ENCODE measurements at regions not wholly inside any gene's neighbourhood (a gene's known extent, or its start where the extent isn't known, plus 50 kb on each side); places are given as distances from the start of the nearest gene placed in this dataset.

DNA sequence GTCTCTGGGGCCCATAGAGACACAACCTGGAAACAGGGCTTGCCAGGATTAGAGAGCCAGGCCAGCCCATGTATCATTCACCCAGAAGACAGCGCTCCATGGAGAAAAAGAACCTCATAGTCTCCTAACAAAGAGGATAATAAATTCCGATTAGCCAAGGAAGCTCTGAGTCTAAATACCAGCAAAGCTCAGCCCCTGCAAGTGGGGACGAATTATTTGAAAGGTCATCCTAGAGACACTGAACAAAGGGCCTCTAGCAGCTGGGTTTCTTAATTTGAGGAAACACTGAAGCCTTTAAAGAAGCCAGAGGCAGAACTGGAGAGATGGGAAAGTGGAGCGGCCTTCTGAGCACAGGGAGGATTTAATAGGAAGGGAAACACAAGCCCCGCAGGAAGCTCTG lies 287.1 kb upstream of the ZNF462 start:
- no peak for FAIRE-seq

DNA sequence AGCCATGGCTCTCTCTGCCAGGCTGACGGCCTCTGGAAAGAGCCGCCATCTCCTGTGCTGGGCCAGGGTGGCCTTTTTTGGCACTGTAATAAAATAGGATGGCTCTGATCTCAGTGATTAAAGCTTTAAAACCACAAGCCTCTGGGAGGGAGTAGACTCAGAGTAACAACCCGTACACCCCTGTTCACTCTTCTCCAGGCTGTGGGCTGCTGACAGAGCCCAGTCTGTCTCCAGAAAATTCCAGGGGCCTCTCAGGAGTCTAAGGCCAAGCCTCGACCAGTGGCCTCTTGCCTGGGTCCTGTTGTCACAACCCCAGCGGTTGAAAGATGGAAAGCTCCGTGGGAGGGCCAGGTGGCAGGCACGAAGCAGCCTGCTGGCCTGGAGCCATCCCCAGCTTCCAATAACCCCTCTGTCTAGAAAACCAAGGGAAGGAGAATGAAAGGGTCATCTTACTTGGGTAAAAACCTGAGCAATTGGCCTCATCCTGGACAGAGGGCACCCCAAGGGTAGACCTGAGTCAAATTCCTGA lies 286.7 kb upstream of the ZNF462 start:
- no peak for FAIRE-seq

GRCh38 chr9:106577121-106577520 lies 285.8 kb upstream of the ZNF462 start:
- FAIRE-seq, result no peak

DNA sequence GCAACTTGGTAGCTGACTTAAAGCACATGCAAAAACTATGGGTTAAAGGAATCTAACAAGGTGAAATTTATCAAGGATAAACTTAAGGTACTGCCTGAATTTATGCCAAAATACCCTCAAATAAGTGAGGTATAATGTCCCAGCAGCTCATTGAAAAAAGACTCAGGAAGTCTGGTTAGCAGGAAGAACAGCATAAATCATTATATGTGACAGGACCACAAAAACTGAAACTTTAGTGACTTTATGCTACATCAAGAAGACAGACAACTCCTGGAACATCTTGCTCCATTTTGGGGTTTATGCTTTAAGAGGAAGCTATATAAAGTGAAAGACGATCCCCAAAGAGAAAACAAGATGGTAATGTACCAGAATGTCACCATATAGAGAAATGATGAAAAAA lies 282.4 kb upstream of the ZNF462 start:
- FAIRE-seq, result no peak

GRCh38 chr9:106581973-106582372 lies 281.0 kb upstream of the ZNF462 start:
- no peak for FAIRE-seq

DNA sequence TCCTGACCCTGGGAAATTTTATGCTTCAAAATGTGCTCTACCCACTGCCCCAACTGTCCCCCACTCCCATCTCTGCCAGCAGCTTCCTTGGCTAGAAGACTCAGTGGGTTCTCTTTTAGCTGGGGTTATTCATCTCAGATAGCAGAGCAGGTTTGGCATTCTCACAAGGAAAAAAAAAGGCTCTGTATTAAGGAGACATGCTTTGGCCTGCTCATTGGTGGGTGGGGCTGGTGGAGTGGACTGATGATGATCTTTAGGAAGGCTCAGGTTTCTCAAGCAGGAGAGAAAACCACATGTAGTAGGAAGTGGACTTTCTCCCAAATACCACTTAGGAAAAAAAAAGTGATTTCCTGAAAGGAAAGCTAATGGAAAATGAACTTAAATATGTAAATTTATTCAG lies 279.2 kb upstream of the ZNF462 start:
- FAIRE-seq, result no peak

- no peak for FAIRE-seq
These were observed 275.9 kb upstream of the ZNF462 start for GRCh38 chr9:106587042-106587441.

GRCh38 chr9:106588626-106589025 lies 274.3 kb upstream of the ZNF462 start:
- no peak for FAIRE-seq

- no peak for FAIRE-seq
These were observed 272.0 kb upstream of the ZNF462 start for GRCh38 chr9:106590759-106591505.

DNA sequence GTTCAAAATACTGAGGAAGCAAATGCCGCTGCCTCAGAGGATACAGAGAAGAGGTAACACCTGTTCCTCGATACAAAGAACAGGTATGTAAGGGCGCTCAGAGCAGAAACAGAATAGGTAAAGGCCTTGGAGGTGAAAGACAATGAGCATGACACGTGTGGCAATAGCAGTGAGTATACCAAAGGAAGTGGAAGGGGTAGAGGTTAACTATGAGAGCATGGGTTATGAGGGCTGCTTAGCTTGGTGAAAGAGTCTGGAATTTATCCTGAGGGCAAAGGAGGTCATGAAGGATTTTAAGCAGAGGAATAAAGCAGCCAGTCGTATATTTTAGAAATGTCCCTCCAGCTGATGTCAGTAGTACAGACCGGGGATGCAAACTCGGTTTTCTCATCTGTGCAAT lies 269.8 kb upstream of the ZNF462 start:
- no peak for FAIRE-seq

DNA sequence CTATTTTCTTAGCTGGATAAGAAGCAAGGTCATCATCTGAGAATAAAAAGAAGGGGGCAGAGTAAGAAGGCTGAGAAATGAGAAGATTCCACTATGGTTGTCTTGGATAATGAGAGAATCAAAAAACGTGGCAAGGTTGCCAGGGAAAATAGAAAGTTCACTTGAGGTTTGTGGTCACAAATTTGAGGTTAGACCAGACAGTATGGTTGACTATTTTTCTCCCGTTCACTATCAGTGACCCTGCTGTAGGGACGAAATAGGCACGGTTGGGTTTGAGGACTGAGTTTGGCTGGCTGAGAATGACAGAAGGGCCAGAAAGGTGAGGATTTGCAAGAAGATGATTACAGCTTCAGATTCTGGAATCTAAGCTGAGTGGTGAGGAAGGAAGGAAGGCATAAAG lies 266.0 kb upstream of the ZNF462 start:
- no peak for FAIRE-seq

- no peak for FAIRE-seq
These were observed 261.9 kb upstream of the ZNF462 start for GRCh38 chr9:106600955-106601560.

- FAIRE-seq, result no peak
These were observed 260.6 kb upstream of the ZNF462 start for GRCh38 chr9:106602344-106602743.

GRCh38 chr9:106613250-106613737 lies 249.7 kb upstream of the ZNF462 start:
- no peak for FAIRE-seq

GRCh38 chr9:106615118-106615889 lies 247.7 kb upstream of the ZNF462 start:
- no peak for FAIRE-seq

GRCh38 chr9:106616026-106616425 lies 246.9 kb upstream of the ZNF462 start:
- FAIRE-seq, result no peak

DNA sequence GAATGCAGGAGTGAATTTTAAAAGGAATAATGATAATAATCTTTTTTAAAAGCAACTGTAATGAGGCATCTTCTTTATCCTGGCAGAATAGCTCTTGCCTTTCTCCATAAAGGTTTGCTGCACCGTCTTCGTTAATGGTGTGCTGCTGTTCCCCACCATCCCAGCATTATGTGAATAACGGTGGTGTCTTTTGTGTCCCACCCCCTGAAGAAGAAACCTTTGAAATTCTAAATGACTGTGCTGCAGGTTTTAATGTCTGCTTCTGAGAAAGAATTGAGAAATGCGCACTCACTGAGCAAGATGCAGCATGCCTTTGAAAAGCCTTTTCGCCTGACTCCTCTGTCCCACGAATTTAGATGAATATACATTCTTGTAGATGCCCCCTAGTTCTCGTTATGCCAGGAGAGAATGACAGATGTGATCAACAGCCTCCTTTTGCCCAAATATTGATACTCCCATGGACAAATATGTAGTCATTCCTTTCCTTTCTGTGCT lies 246.1 kb upstream of the ZNF462 start:
- FAIRE-seq, result no peak

DNA sequence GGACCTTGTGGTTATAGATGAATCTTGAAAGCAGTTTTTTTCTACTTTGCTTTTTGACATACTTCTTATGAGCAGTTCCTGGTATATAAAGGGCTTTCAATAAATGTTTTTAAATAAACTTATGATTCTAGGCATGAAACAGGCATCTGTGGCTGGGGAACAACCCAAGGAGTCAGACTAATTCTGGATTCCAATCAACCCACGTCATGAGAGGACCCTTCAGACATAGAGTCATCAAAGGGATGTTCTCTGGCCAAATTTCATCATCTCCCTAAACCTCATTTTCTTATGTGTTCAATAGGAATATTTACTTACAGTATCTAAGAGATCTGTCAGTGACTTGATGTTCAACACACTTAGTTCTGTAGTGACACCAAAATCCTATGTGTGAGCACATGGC lies 243.8 kb upstream of the ZNF462 start:
- no peak for FAIRE-seq

GRCh38 chr9:106620081-106620480 lies 242.9 kb upstream of the ZNF462 start:
- no peak for FAIRE-seq

- no peak for FAIRE-seq
These were observed 242.1 kb upstream of the ZNF462 start for GRCh38 chr9:106620866-106621265.

DNA sequence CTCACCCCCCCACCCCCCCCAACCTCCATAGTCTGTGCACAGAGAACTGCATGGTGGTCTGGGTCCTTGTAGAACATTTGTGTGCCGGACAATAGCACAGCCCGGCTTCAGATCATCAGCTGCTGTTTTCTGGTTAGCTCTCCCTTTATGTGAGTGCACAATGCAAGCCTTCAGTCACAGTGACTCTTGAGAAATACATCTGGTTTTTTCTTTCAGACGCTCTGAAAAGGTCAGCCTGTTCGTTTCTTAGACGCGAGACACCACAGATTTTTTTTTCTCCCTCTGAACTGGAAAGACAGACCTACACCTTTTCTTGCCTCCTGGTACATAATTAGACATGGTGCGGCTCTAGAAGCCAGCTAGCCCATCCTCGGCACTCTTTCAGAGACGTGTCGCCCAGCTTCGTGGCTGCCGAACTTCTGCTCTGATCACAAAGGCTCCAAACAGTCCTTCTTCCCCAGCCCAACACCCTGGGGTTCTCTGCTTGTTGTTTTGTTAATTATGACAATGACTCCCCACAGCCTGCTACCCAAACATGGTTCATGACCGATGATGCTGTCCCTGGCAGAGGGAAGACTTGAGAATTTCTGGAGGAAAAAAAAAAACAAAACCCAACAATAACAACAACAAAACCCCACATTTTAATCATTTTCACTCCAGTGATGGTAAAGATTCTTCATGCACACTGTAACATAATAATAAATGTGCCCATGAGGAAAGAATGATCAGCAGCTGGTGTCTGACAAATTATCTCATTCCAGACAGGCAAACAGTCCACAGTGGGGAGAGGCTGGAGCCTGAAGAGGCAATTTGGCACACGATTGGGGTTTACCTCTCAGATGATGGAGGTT lies 241.4 kb upstream of the ZNF462 start:
- no peak for FAIRE-seq

- FAIRE-seq, result no peak
These were observed 240.8 kb upstream of the ZNF462 start for GRCh38 chr9:106622164-106622487.

DNA sequence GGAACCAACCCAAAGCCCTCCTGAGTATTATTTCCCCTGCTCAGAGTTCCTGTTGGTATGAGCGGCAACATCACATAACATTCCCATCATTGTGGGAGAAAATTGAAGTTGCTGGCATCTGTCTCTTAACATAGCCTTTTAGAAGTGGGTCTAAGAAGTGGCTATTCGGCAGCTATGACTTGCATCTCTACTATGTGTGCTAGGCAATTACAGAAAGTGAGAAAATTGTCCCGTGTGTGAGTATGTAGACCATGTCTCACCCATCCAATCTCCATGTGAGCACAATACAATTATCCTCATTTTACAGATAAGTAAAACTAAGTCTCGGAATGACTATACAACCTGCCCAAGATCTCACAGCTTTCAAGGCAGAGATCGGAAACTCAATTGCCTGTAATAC lies 239.4 kb upstream of the ZNF462 start:
- no peak for FAIRE-seq

Measured in G401.6 (cell line).